Fibroblast of lung (primary cell): ENCODE measurements at regions not wholly inside any gene's neighbourhood (a gene's known extent, or its start where the extent isn't known, plus 50 kb on each side); places are given as distances from the start of the nearest gene placed in this dataset.

ENCODE experiments used
- CTCF ChIP-seq, 2 donors: IDR thresholded peaks in 1 of 2; conservative IDR thresholded peaks in 1 of 2; 1 replicate in 1 of 2; 2 replicates in 1 of 2; pipeline ENCODE4 v1.5.1; 2011 to 2012; ENCODE audit warnings: low read length in 2 of 2, control low read depth in 1 of 2, inconsistent platforms in 1 of 2, low read depth in 1 of 2, mild to moderate bottlenecking in 1 of 2
- EZH2 ChIP-seq: IDR thresholded peaks from 2 replicates; pipeline ENCODE4 v1.5.1; 2012; ENCODE audit warnings: low read length, control low read depth, mild to moderate bottlenecking; ENCODE audit errors: missing control alignments

GRCh38 chr2:39517622-39518021 lies 80.5 kb upstream of the MAP4K3 start:
- TF ChIP-seq CTCF (conservative IDR thresholded peaks at IDR 0.05 in 1 of 2, IDR thresholded peaks at IDR 0.05 in 1 of 2; ENCODE audit: low read depth in 1 of 2, low read length in 2 of 2) (no peak), EZH2 (no peak)
